HG02678 (cell line): ENCODE measurements at regions not wholly inside any gene's neighbourhood (a gene's known extent, or its start where the extent isn't known, plus 50 kb on each side); places are given as distances from the start of the nearest gene placed in this dataset.
A peak's percentile ranks its signal among the peaks of the same experiment; 100 is the strongest.
"Not testable (repeated sequence)": the region's sequence is repeated elsewhere in the genome, so short reads cannot be mapped to it uniquely, and the experiment has no call there.

Experiments
- ATAC-seq: cut with Tn5 transposase; IDR thresholded peaks from one replicate; pipeline ENCODE4 v1.9.1; 2021; ENCODE audit warnings: mild to moderate bottlenecking, moderate library complexity; ENCODE audit not compliant: unreplicated experiment

DNA sequence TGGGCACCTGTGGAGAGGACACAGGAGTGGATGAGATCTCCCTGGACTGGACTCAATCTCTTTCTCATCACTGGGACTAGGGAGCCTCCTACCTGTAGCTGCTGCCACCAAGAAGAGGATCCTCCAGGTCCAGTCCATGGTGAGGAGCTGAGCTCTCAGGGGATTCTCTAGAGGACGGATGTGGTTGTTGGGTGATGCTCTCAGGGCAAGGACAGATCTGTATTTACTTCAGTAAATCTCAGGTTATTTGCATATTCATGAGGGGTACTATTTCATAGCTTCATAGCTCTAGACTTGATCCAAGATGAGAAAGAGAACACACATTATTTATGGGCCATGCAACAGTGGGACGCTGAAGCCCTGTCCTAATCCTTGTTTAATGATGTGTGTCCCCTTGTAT, 159.4 kb downstream of the POTEB start:
- ATAC-seq, result peak; percentile 76

DNA sequence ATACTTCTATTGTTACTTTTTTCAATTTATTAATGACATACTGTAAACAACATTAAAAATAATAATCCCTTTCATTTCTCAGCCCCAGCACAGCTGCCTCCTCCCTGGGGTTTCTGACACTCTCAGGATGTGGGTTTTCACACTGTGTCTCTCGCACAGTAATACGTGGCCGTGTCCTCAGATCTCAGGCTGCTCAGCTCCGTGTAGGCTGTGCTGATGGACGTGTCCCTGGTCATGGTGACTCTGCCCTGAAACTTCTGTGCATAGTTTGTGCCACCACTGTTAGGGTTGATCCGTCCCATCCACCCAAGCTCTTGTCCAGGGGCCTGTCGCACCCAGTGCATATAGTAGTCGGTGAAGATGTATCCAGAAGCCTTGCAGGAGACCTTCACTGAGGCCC, 159.9 kb downstream of the POTEB start:
- ATAC-seq, result peak; percentile 33

DNA sequence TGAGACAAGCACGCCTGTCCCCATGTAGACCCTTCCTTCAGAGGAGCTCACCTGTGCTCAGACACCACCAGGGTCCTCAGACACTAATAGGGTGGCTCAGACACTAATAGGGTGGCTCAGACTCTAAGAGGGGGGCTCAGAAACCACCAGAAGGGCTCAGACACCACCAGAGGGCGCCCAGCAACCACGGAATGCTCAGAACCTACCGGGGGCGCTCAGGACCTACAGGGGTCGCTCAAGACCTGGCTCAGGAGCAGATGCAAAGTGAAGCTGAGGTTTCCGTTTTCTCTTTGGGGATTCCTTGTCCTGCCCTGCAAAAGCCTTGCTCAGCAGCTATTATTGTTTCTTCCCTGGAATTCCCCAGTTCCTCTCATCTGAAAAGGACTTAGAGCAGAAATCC, 172.1 kb downstream of the POTEB start:
- ATAC-seq, result peak; percentile 99

DNA sequence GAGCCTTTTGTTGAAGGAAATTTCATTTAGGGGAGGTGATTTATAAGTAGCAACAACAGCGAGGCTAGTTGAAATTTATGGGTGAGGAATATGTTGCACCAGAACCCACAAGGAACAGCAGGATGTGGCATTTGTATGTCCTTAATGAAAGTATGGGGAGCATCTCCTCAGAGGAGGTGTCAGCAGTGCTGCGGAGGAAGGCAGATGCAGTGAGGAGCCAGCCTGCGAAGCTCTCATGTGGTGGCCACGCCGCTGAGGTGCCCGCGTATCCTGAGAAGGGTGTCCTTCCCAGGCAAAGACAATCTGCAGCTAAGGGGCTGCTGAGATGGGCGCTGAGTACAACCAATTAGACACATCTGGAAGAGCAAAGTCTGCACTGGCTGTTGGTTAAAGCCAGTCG, 178.9 kb downstream of the POTEB start:
- not testable (repeated sequence) for ATAC-seq

DNA sequence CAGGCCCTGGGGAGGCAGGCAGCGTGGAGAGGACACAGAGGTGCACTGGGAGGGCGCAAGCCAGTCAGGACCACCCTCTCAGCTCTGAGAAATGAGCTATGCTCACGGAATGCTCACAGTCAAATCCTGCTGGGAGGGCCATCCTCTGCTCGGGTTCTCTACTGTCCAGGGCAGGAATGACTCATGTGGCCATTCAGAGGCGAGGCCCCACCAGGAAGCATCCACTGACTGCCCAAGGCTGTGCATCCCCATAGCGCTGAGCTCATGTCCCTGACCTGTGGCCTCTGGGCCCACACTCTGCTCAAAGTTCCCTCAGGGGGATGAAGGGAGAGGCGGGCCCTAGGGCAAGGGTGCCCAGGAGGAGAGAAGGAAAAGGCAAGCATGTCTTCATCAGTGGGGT, 182.4 kb downstream of the POTEB start:
- not testable (repeated sequence) for ATAC-seq

DNA sequence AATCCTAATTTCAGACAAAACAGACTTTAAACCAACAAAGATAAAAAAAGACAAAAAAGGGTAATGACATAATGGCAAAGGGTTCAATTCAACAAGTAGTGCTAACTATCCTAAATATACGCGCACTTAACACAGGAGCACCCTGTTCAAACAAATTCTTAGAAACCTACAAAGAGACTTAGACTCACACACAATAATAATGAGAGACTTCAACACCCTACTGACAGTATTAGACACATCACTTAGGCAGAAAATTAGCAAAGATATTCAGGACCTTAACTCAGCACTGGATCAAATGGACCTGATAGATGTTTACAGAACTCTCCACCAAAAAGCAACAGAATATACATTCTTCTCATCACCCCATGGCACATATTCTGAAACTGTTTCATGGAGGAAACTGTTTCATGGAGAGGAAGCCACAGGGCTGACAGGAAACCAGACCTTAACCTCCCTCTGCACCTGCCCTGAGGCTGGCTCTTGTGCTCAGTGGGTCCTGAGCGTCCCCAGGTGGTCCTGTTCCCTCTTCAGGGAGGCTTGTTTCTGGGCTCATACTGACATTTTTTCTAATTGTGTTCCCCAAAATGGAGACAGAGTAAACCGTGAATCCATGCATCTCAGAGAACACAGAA, 184.9 kb downstream of the POTEB start:
- ATAC-seq, result peak; percentile 84

DNA sequence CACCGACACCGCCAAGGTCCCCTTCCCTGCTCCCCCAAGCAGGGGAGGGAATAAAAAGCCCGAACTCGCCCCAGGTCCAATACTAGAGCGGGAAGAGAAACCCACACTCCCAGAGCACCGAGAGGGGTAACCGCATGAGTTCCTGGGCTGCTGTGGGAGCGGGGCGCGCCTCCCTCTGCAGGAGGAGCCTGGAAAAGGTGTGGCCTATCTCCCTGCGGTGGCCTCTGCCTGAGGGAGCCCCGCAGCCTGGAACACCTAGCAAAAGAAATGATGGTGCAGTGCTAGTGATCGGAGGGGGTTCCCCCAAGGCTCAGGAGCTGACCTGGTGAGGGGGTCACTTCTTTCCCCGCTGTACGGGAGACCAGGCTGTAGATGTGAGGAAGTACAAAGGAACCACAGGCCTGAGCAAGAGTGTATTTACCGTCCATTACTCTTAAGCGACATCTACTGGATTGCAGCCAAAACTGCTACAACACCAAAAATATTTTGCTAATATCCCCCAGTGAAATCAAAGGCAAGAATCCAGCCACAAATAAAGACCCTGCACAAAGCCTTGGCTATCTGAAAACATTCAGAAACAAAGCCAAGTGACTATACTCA, 216.6 kb upstream of the POTEB3 start:
- ATAC-seq, result peak; percentile 86

DNA sequence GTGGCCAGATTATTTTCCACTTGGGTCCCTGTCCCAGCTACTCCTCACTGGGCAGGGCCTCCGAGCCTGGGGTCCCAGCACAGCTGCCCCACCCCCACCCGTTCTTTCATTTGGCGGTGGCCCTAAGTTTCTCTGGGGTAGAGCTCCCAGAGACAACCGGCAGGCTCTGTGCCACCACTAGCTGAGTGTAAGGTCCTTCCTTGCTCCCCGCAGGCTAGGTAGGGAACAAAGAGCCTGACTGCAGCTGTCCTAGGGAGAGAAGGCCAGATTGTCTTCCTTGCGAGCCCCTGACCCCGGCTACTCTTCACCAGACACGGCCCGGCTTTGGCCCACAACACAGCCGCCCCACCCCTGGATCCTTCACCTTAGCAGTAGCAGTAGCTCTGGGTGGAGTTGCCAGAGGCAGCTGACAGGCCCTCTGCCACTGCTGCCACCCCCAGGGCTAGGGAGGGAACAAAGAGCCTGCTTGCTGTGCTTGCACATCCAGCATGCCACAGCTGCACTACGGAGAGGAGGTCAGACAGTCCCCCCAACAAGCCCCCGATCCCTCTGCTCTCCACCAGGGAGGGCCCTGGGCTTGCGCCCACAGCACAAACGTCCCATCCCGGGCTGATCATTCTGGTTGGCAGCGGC, 215.9 kb upstream of the POTEB3 start:
- peak; percentile 33 for ATAC-seq

DNA sequence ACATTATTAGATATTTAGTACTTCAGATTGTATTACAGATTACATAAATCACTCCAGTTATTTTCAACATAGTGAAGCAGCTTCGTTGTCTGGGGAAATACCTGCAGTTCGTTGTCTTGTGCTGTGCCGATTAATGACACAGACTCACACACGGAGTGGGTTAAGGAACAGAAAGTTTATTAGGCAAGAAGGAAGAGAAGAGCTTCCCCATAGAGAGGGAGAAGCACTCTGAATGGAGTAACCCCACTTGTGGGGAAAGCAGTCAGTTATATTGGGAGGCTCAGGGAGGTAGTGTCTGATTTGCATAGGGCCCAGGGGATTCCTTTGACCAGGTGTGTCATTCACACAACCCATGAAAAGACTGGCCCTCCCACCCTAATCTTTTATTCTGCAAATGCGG, 213.4 kb upstream of the POTEB3 start:
- not testable (repeated sequence) for ATAC-seq

DNA sequence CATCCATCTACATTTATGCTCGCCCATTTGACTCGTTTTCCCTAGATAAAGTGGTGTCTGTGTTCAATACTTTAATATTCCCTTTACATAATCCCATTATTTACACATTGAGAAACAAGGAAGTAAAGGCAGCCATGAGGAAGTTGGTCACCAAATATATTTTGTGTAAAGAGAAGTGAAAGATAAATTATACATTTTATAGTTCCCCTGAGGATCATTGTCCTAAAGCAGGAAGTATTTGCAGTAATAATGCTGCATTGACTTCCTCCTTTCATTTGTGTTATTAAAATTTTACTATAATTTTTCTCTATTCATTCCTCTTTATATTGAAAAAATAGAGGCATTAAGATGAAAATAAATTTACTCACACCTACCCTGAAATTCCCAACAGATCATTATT, 198.5 kb upstream of the POTEB3 start:
- ATAC-seq, result not testable (repeated sequence)

DNA sequence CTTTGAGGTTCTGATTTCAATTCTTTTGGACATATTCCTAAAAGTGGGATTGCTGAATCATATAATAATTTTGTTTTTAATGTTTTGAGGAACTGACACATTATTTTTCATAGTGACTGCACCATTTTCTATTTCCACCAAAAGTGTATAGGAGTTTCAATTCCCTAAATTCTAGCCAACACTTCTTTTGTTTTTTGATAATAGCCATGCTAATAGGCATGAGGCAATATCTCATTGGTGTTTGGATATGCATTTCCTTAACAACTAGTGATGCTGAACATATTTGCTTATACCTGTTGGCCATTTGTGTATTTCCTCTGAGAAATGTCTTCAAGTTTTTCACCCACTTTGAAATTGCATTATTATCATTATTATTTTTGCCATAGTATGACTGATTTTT, 186.4 kb upstream of the POTEB3 start:
- not testable (repeated sequence) for ATAC-seq

DNA sequence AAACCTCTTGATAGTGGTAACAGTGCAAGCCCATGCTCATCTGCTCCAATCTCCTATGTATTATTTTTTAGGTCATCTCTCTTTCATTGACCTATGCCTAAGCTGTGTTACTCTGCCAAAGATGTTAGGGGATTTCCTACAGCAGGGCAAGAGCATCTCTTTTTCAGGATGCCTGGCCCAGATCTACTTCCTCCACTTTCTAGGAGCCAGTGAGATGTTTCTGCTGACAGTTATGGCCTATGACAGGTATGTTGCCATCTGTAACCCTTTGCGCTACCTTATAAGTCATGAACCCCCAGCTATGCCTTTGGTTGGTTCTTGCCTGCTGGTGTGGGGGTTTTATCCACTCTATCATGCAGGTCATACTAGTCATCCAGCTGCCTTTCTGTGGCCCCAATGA, 168.9 kb upstream of the POTEB3 start:
- ATAC-seq, result not testable (repeated sequence)

DNA sequence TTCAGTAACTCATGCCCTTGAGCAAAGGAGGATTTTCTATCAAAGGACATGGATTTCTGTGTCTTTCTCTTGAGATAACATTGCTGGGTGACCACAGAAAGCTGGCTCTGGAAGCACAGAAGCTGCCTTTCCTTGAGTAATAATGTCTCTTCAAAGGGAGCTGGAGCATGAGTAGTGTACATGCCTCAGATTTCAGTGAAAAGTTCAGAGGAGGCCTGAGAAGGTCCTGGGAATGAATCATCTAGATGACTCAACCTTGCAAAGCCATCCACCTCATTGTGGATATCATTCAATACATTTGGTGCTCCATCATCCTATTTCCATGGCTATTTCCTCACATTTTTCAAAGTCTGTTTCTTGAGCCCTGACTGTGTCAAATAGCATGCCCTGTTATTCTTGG, 125.1 kb upstream of the POTEB3 start:
- ATAC-seq, result not testable (repeated sequence)

DNA sequence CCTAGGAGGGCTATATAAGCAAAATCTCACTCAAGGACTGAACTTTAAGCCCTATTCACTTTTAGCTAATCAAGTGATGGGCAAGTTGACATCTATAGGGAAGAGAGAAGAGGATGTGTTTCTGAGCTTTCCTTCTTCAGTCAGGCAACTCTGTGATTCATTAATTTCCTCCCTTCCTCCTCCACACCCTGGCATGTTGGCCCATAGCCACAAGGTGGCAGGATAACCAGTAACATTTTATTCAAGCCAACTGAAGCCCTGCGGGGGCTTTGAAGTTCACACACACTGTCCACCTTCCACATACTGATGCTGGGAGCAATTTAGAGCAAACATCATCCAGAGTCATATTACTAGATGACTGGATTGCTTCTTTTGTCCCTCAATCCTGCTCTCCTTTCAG, 111.5 kb upstream of the POTEB3 start:
- ATAC-seq, result peak; percentile 96

DNA sequence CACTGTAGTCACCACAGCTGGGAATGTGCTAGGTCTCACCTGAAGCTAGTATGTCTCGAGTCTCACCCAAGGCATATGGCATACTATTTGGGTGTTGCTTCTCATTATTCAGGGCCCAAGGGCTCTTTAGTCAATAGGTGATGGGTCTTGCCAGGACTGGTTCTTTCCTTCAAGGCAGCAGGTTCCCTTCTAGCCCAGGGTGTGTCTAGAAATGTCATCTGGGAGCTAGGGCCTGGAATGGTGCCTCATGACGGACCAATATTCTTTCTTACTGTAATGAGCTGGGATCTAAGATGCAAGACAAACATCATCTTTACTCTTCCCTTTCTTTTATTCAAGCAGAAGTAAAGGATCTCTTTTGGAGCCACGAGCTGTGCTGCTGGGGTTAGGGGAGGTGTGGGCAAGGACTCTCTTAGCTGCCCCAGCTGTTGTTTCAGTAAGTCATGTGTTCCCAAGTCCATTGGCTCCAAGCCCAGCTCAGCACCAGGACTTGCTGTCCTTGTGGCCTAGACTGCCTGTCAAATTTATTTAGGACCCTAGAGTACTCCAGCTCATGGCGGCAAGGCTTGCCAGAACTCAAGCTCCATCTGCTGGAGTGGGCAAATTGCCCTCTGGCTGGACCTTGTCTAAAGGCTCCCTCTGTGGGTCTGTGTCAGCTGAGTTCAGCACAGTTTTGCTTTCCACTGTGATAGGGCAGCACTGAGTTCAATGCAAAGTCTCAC, 106.0 kb upstream of the POTEB3 start:
- not testable (repeated sequence) for ATAC-seq

DNA sequence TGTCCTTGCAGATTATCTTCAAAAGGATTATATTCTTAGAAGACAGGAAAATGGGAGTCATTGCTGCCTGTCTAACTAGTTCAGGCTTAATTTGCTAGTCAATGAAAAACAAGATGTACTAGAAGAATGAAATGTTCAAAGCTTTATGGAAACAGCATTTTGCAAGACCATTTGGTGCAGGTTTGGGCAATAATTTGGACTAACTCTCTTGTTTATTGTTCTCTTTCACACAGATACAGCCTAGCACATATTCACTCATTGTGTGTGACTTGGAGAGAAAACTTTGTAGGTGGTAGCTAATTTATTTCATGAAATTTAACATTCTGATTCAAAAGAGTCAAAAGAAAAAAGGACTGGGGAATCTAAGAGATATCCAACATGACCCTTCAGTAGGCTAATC, 92.5 kb upstream of the POTEB3 start:
- not testable (repeated sequence) for ATAC-seq

DNA sequence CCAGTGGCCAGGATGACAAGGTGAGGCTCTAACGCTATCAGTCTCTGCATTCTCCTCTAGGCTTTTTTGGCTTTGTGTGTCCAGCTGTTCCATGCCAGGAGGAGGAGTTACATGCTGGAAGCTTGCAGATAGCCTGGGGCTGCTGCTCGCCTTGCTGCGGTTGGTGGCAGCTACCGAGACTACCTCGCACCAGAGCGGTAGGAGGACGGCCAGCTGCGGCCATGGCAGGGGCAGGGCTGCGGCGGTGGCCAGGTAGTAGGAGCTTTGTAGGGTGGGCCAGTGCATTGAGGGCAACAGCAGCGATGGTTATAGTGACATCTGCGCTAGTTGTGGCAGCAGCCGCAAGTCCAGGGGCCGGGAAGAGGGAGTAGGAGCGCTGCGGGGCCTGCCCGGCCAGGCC, 75.9 kb upstream of the POTEB3 start:
- ATAC-seq, result not testable (repeated sequence)

DNA sequence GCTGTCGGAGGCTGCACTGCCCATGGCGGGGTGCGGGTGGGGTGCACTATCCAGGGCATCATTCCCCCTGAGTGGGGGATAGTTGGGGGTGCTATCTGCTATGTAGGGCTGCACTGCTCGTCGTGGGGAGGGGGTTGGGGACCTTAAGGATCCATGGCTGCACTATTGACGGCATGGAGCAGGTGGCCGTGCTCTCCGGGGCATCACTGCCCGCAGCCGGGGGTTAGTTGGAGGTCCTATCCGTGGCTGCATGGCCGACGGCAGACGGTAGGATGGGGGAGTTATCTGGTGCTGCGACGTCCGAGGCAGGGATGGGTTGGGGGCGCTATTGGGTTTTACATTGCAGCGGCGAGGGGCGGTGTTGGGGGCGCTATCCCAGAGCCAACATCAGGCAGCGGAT, 75.0 kb upstream of the POTEB3 start:
- ATAC-seq, result not testable (repeated sequence)

DNA sequence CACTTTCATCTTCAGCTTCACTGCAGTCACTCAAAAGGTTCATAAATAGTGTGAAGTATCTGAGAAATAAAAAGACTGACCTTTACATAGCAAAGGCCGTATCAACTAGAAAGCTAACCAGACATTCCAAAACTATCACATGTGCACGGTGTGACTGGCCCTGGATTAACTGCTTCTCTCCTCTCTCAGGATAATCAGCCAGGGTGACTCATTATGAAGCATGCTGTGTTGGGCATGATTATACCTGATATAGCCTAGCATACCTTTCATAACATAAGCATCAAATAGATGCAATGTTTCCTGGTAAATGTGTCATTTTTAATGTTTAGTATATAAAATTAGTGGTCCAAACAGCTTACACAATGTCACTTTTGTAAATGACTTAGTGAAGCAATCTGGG, 62.7 kb upstream of the POTEB3 start:
- not testable (repeated sequence) for ATAC-seq
